Nephron progenitor cell (in vitro differentiated cells): ENCODE measurements at regions not wholly inside any gene's neighbourhood (a gene's known extent, or its start where the extent isn't known, plus 50 kb on each side); places are given as distances from the start of the nearest gene placed in this dataset.
A peak's percentile ranks its signal among the peaks of the same experiment; 100 is the strongest.

ENCODE experiments used
- DNase-seq: peaks from one replicate; pipeline ENCODE4 v3.0.0; 2021
- H3K27ac Mint-ChIP-seq: 2 replicates; pipeline ENCODE4 v1.8.0; 2021; ENCODE audit warnings: mild to moderate bottlenecking, moderate library complexity, mixed read lengths
- H3K27me3 Mint-ChIP-seq: 2 replicates; pipeline ENCODE4 v1.8.0; 2021; ENCODE audit warnings: mild to moderate bottlenecking, low read depth, mixed read lengths; ENCODE audit not compliant: poor library complexity
- H3K36me3 Mint-ChIP-seq: 2 replicates; pipeline ENCODE4 v1.8.0; 2021; ENCODE audit warnings: low read depth, mixed read lengths
- H3K4me1 Mint-ChIP-seq: 2 replicates; pipeline ENCODE4 v1.8.0; 2021; ENCODE audit warnings: mixed read lengths
- H3K4me3 Mint-ChIP-seq: 2 replicates; pipeline ENCODE4 v1.8.0; 2021; ENCODE audit warnings: mild to moderate bottlenecking, moderate library complexity, mixed read lengths
- H3K9me3 Mint-ChIP-seq: 2 replicates; pipeline ENCODE4 v1.8.0; 2021; ENCODE audit warnings: mild to moderate bottlenecking, moderate library complexity, mixed read lengths
- TF ChIP-seq, protein P1 (sequence below): fragments of 200-600 bp; sonication (generic); IDR thresholded peaks from 2 replicates; pipeline ENCODE4 v1.5.0; 2021; ENCODE audit warnings: antibody characterized with exemption

- no peaks in the 10 kb centered on the region for H3K27me3 Mint-ChIP-seq
- TF ChIP-seq, protein P1, sequence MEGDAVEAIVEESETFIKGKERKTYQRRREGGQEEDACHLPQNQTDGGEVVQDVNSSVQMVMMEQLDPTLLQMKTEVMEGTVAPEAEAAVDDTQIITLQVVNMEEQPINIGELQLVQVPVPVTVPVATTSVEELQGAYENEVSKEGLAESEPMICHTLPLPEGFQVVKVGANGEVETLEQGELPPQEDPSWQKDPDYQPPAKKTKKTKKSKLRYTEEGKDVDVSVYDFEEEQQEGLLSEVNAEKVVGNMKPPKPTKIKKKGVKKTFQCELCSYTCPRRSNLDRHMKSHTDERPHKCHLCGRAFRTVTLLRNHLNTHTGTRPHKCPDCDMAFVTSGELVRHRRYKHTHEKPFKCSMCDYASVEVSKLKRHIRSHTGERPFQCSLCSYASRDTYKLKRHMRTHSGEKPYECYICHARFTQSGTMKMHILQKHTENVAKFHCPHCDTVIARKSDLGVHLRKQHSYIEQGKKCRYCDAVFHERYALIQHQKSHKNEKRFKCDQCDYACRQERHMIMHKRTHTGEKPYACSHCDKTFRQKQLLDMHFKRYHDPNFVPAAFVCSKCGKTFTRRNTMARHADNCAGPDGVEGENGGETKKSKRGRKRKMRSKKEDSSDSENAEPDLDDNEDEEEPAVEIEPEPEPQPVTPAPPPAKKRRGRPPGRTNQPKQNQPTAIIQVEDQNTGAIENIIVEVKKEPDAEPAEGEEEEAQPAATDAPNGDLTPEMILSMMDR = no peak
- H3K4me1 Mint-ChIP-seq = peaks cover 42% of the 10 kb centered on the region
- H3K27ac Mint-ChIP-seq = no peak overlapping the region
- H3K36me3 Mint-ChIP-seq = peaks cover 9% of the 10 kb centered on the region
- H3K4me3 Mint-ChIP-seq = no peak overlapping the region
- DNase-seq = no peak
- H3K9me3 Mint-ChIP-seq = peaks cover 9% of the 10 kb centered on the region
These were observed 438.3 kb downstream of the UTRN start for GRCh38 chr6:144723431-144723830.

DNA sequence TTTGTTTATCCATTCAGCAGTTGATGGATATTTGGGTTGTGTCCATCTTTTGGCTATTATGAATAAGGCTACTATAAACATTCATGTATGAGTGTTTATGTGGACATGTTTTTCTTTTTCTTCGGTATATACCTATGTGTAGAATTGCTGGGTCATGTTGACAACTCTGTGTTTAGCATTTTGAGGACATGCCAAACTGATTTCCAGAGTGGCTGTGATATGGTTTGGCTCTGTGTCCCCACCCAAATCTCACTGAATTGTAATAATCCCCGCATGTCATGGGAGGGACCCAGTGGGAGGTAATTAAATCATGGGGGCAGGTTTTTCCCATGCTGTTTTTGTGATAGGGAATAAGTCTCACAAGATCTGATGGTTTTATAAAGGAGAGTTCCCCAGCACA, 439.7 kb downstream of the UTRN start:
- Mint-ChIP-seq H3K27me3 (peaks cover 3% of the 10 kb centered on the region), H3K4me1 (peaks cover 49% of the 10 kb centered on the region), H3K4me3 (no peak overlapping the region), H3K36me3 (peaks cover 12% of the 10 kb centered on the region), H3K27ac (no peak overlapping the region), H3K9me3 (peaks cover 9% of the 10 kb centered on the region)
- TF ChIP-seq, protein P1 = no peak
- DNase-seq = no peak

GRCh38 chr6:144725736-144726522, 440.8 kb downstream of the UTRN start:
- TF ChIP-seq, protein P1 = no peak
- Mint-ChIP-seq H3K9me3 (peaks cover 9% of the 10 kb centered on the region), H3K4me3 (peak overlapping the region; percentile 6), H3K27ac (peak overlapping the region; percentile 25), H3K4me1 (peaks cover 48% of the 10 kb centered on the region), H3K36me3 (peaks cover 16% of the 10 kb centered on the region), H3K27me3 (peaks cover 3% of the 10 kb centered on the region)
- DNase-seq = peak; percentile 50

- peaks cover 3% of the 10 kb centered on the region for H3K27me3 Mint-ChIP-seq
- DNase-seq = no peak
- H3K4me1 Mint-ChIP-seq = peaks cover 48% of the 10 kb centered on the region
- peaks cover 6% of the 10 kb centered on the region for H3K9me3 Mint-ChIP-seq
- TF ChIP-seq, protein P1 = no peak
- H3K27ac Mint-ChIP-seq = no peak overlapping the region
- H3K36me3 Mint-ChIP-seq = peaks cover 31% of the 10 kb centered on the region
- H3K4me3 Mint-ChIP-seq = no peak overlapping the region
These were observed 443.7 kb downstream of the UTRN start for GRCh38 chr6:144728804-144729203.

- peaks cover 38% of the 10 kb centered on the region for H3K36me3 Mint-ChIP-seq
- H3K4me3 Mint-ChIP-seq = no peak overlapping the region
- H3K4me1 Mint-ChIP-seq = peaks cover 48% of the 10 kb centered on the region
- H3K27ac Mint-ChIP-seq = no peak overlapping the region
- H3K9me3 Mint-ChIP-seq = peaks cover 5% of the 10 kb centered on the region
- TF ChIP-seq, protein P1 = no peak
- DNase-seq = no peak
- H3K27me3 Mint-ChIP-seq = peaks cover 3% of the 10 kb centered on the region
These were observed 444.4 kb downstream of the UTRN start for GRCh38 chr6:144729502-144729901.

GRCh38 chr6:144730088-144730645, 445.0 kb downstream of the UTRN start:
- H3K4me1 Mint-ChIP-seq = peaks cover 43% of the 10 kb centered on the region
- DNase-seq = no peak

More at GRCh38 chr6:144730088-144730645, 445.0 kb downstream of the UTRN start:
- Mint-ChIP-seq H3K27me3 (peaks cover 3% of the 10 kb centered on the region), H3K27ac (peak overlapping the region; percentile 34), H3K36me3 (peaks cover 42% of the 10 kb centered on the region), H3K9me3 (peaks cover 1% of the 10 kb centered on the region), H3K4me3 (no peak overlapping the region)
- TF ChIP-seq, protein P1 = no peak
